GF-D8 (cell line): ENCODE measurements at regions not wholly inside any gene's neighbourhood (a gene's known extent, or its start where the extent isn't known, plus 50 kb on each side); places are given as distances from the start of the nearest gene placed in this dataset.
"Not testable (repeated sequence)": the region's sequence is repeated elsewhere in the genome, so short reads cannot be mapped to it uniquely, and the experiment has no call there.

Source experiments
- DNase-seq: peaks from one replicate; lab custom pipeline; 2025; lab: John Stamatoyannopoulos, UW

GRCh38 chr22:49659281-49659923 lies 168.3 kb downstream of the BRD1 start:
- no peak for DNase-seq

GRCh38 chr22:49658902-49659280 lies 168.8 kb downstream of the BRD1 start:
- DNase-seq, result no peak

GRCh38 chr22:49657974-49658590 lies 169.6 kb downstream of the BRD1 start:
- DNase-seq, result no peak

- peak; percentile 95 for DNase-seq
Observed at GRCh38 chr22:49657275-49657973, 170.2 kb downstream of the BRD1 start.

- not testable (repeated sequence) for DNase-seq
Observed at GRCh38 chr22:49656883-49657274, 170.8 kb downstream of the BRD1 start.

- DNase-seq, result no peak
Observed at GRCh38 chr22:49656291-49656851, 171.3 kb downstream of the BRD1 start.

- DNase-seq, result peak; percentile 51
Observed at GRCh38 chr22:49655168-49655812, 172.4 kb downstream of the BRD1 start.

- DNase-seq, result no peak
Observed at GRCh38 chr22:49650336-49651241, 177.1 kb downstream of the BRD1 start.

GRCh38 chr22:49649166-49650068 lies 178.3 kb downstream of the BRD1 start:
- no peak for DNase-seq

GRCh38 chr22:49648053-49648452 lies 179.6 kb downstream of the BRD1 start:
- DNase-seq, result no peak

GRCh38 chr22:49647627-49648026 lies 180.0 kb downstream of the BRD1 start:
- DNase-seq, result no peak

- DNase-seq, result no peak
Observed at GRCh38 chr22:49646876-49647275, 180.8 kb downstream of the BRD1 start.

GRCh38 chr22:49645791-49646550 lies 181.7 kb downstream of the BRD1 start:
- DNase-seq, result no peak

GRCh38 chr22:49645257-49645656 lies 182.4 kb downstream of the BRD1 start:
- no peak for DNase-seq

GRCh38 chr22:49643998-49644397 lies 183.7 kb downstream of the BRD1 start:
- DNase-seq, result no peak

GRCh38 chr22:49643466-49643865 lies 184.2 kb downstream of the BRD1 start:
- no peak for DNase-seq

GRCh38 chr22:49642741-49643140 lies 184.9 kb downstream of the BRD1 start:
- no peak for DNase-seq

GRCh38 chr22:49642331-49642730 lies 185.3 kb downstream of the BRD1 start:
- no peak for DNase-seq

- no peak for DNase-seq
Observed at GRCh38 chr22:49641770-49642313, 185.8 kb downstream of the BRD1 start.
